Activated CD4-positive, alpha-beta T cell treated with anti-CD3 and anti-CD28 coated beads for 36 hours (primary cell): ENCODE measurements at regions not wholly inside any gene's neighbourhood (a gene's known extent, or its start where the extent isn't known, plus 50 kb on each side); places are given as distances from the start of the nearest gene placed in this dataset.

Source experiments
- ATAC-seq: fragments of 200-7000 bp; cut with Tn5 transposase; one replicate; pipeline ENCODE4 v1.10.0; 2021; ENCODE audit warnings: mild to moderate bottlenecking, moderate library complexity
- CTCF ChIA-PET: fragments of 350-600 bp; sonication (Branson Sonifier 250); formaldehyde crosslinking; loops from one replicate; lab custom pipeline; 2021; ENCODE audit warnings: antibody characterized with exemption; lab: Charles Lee
- POLR2A ChIA-PET: fragments of 350-600 bp; sonication (Branson Sonifier 250); formaldehyde crosslinking; loops from one replicate; lab custom pipeline; 2021; ENCODE audit warnings: antibody characterized with exemption, inconsistent platforms; lab: Charles Lee
- DNase-seq: peaks from one replicate; pipeline ENCODE4 v3.0.0-alpha.2; 2020
- H3K27ac Mint-ChIP-seq: one replicate; pipeline ENCODE4 v1.8.0; 2021; ENCODE audit warnings: mixed read lengths
- H3K27me3 Mint-ChIP-seq: one replicate; pipeline ENCODE4 v1.8.0; 2021; ENCODE audit warnings: mixed read lengths
- H3K36me3 Mint-ChIP-seq: one replicate; pipeline ENCODE4 v1.8.0; 2021; ENCODE audit warnings: low read depth, mixed read lengths
- H3K4me1 Mint-ChIP-seq: one replicate; pipeline ENCODE4 v1.8.0; 2021; ENCODE audit warnings: mixed read lengths
- H3K4me3 Mint-ChIP-seq: one replicate; pipeline ENCODE4 v1.8.0; 2021; ENCODE audit warnings: mild to moderate bottlenecking, moderate library complexity, mixed read lengths
- H3K9me3 Mint-ChIP-seq: one replicate; pipeline ENCODE4 v1.8.0; 2021; ENCODE audit warnings: low read depth, mixed read lengths
- intact Hi-C, 2 experiments: fragments of 100-400 bp; cut with DNase I in 1 of 2; cut with micrococcal nuclease in 1 of 2; formaldehyde crosslinking; loops; one replicate each; pipeline versions ENCODE4 v1.14.2 to v1.15.1; 2022 to 2024; cut with DNase I, micrococcal nuclease

DNA sequence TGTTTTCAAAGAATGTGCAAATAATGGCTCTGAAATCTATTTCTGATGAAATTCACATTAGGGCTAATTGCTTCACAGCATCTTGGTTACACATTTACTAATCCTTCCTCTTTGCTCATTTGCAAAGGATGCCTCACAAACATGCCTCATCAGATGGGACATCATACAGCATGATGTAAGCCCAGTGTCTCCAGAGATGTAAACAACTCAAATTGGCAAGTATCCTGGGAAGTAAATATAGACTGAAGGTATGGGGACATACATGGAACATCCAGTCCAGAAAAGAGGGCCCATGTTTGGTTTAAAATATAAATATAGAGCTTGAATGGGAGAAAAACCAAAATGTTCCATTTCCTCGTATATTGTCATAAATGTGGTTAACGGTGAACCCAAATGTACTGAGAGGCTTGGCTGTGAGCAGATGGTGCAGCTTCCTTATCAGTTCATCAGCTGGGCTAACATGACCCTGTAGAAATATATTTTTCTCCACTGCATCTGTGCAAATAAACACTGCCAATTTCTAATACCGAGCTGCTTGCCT lies 142.9 kb upstream of the NUDT7 start:
- Mint-ChIP-seq H3K27ac (no peak overlapping the region), H3K4me1 (no peaks in the 10 kb centered on the region), H3K27me3 (peaks cover 15% of the 10 kb centered on the region), H3K36me3 (no peaks in the 10 kb centered on the region), H3K4me3 (no peak overlapping the region), H3K9me3 (no peaks in the 10 kb centered on the region)
- ATAC-seq (no peak), DNase-seq (no peak)
- intact Hi-C loops = no loop called here
- ChIA-PET CTCF (interaction anchor here (10.3 kb wide), 1 partner anchor 345 kb away, joined by 153 read pairs; no protein-coding TSS in a partner anchor), POLR2A (no interaction called here)

DNA sequence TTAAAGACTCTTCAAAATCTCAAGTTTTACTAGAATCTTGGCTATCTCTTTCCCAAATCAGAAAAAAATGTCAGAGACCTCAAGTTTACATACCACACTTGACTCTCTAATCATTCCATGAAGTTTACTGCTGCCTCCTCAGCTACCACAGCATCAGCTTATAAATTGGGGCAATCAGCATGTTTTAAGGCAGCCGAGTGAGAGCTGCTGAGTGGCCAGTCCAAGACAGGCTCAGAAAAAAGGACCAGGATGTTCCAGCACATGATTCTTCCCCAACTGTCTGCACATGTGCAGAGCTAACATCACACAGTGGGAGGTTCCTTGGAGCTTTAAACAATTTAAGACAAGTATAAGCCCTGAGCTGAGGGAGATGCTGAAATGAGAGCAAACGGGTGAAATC lies 140.6 kb upstream of the NUDT7 start:
- peaks cover 7% of the 10 kb centered on the region for H3K4me1 Mint-ChIP-seq
- no peak overlapping the region for H3K27ac Mint-ChIP-seq
- no peak overlapping the region for H3K4me3 Mint-ChIP-seq
- no peaks in the 10 kb centered on the region for H3K9me3 Mint-ChIP-seq
- CTCF ChIA-PET = interaction anchor here (0.5 to 10.3 kb wide), 5 partner anchors 11 to 348 kb away, joined by 3 to 153 read pairs (median 4); no protein-coding TSS in a partner anchor
- H3K27me3 Mint-ChIP-seq = peaks cover 24% of the 10 kb centered on the region
- POLR2A ChIA-PET = no interaction called here
- DNase-seq (no peak), ATAC-seq (no peak)
- intact Hi-C loops = no loop called here
- no peaks in the 10 kb centered on the region for H3K36me3 Mint-ChIP-seq

DNA sequence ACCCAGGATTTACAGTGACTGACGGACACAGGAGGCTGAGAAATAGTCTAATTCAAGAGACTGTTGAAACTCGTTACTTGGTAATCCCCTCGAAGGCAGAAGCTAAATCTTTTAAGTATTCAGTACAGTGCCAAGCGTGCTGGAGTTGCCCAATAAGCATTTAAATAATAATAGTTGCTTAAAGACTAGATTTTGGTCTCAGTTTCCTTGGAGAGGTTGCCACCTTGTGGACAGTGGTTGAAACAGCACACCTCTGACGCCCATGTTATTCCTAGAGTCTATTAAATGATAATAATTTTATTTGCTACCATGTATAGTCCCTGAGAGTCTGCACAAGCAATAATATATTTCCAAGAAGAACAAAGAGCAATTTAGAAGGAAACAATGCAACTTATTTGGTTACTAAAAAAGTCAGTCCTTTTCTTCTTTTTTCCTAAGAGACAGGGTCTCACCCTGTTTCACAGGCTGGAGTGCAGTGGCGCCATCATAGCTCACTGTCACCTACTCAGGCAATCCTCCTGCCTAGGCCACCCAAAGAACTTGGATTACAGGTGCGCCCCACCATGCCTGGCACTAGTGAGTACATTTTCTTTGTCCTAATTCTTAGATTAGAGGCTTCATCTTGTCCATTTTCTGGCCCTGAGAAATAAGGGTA lies 138.0 kb upstream of the NUDT7 start:
- POLR2A ChIA-PET = no interaction called here

DNA sequence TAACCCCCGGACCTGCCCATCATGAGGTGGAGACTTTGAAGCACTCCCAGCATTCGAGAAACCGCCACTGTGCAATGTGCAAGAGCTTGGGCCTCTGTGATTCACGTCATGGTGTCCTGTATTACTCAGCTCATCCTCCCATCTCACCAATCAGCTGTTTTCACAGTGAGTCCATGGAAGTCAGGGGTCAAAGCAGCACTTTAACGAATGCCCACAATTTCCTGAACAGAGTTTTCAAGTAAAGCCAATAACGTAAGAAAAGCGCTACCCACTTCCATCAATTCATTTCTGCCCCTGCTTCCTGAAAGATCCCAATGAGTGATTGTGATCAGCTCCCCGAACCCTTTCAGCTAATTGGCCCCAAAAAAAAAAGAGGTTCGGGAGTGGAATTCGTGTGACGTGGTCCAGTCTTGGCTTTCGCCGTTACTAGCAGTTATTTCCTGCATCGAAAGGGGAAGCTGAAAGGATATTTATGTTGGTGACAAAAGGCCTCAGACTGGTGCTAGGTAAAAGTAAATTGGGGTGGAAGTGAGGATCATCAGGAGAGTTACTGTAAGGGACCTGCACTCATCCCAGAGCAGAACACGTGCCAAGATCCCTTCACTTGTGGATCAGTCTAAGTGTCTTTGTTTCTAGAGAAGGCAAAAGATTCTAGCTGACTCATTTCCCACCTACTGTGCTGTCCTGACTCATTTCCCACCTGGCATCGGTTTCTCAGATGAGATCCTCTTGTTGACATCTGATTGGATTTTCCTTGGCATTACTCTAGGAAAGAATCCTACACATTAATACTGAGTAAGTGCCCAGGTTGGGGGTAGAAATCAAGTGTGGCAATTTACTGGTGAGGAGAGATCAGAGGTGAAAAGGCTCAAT lies 136.7 kb upstream of the NUDT7 start:
- ChIA-PET CTCF (interaction anchor here (0.6 to 10.3 kb wide), 9 partner anchors 11 to 363 kb away, joined by 3 to 153 read pairs (median 6); no protein-coding TSS in a partner anchor), POLR2A (interaction anchor here (0.6 kb wide), 1 partner anchor 195 kb away, joined by 3 read pairs; no protein-coding TSS in a partner anchor)
- Mint-ChIP-seq H3K27me3 (peaks cover 27% of the 10 kb centered on the region), H3K36me3 (no peaks in the 10 kb centered on the region), H3K27ac (no peak overlapping the region), H3K9me3 (no peaks in the 10 kb centered on the region), H3K4me1 (peaks cover 7% of the 10 kb centered on the region), H3K4me3 (no peak overlapping the region)
- DNase-seq (peak; percentile 30), ATAC-seq (peak; percentile 55)
- intact Hi-C loops = loop anchor here in 1 of 2 experiments (2.0 kb wide), 1 partner anchor 209 kb away; no protein-coding TSS in a partner anchor

More for the DNA sequence above, 138.0 kb upstream of the NUDT7 start:
- Mint-ChIP-seq H3K27me3 (peaks cover 30% of the 10 kb centered on the region), H3K4me1 (peaks cover 7% of the 10 kb centered on the region), H3K4me3 (no peak overlapping the region), H3K27ac (no peak overlapping the region), H3K36me3 (no peaks in the 10 kb centered on the region), H3K9me3 (no peaks in the 10 kb centered on the region)
- peak; percentile 64 for DNase-seq
- intact Hi-C loops = loop anchor here (1.0 to 2.0 kb wide), 2 partner anchors 208 to 348 kb away; no protein-coding TSS in a partner anchor
- CTCF ChIA-PET = interaction anchor here (0.6 to 10.3 kb wide), 21 partner anchors 8 to 1915 kb away, joined by 3 to 153 read pairs (median 4); no protein-coding TSS in a partner anchor
- peak; percentile 49 for ATAC-seq

DNA sequence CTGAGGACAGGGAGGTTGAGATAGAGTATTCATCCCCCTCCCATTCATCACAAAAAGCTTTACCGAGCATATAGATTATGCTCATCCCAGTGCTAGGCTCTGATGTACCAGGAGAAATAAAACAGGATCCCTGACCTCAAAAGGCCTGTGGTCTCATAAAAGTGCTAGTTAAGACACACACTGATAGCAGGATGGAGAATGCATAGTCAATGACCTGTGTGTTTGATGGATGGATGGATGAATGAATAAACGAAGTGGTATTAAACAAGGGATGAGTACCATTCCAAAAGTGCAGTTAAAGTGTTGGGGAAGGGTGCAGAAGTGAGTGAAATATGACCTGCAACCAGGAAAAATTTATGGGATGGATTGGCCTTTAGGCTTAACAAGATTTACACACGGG lies 133.9 kb upstream of the NUDT7 start:
- DNase-seq (no peak), ATAC-seq (no peak)
- no peaks in the 10 kb centered on the region for H3K9me3 Mint-ChIP-seq
- H3K4me3 Mint-ChIP-seq = no peak overlapping the region
- ChIA-PET POLR2A (interaction anchor here (0.6 kb wide), 1 partner anchor 16 kb away, joined by 3 read pairs; no protein-coding TSS in a partner anchor), CTCF (interaction anchor here (1.1 to 10.3 kb wide), 2 partner anchors 13 to 354 kb away, joined by 3 to 153 read pairs; no protein-coding TSS in a partner anchor)
- intact Hi-C loops = no loop called here
- no peak overlapping the region for H3K27ac Mint-ChIP-seq
- H3K4me1 Mint-ChIP-seq = peaks cover 7% of the 10 kb centered on the region
- peaks cover 19% of the 10 kb centered on the region for H3K27me3 Mint-ChIP-seq
- no peaks in the 10 kb centered on the region for H3K36me3 Mint-ChIP-seq

DNA sequence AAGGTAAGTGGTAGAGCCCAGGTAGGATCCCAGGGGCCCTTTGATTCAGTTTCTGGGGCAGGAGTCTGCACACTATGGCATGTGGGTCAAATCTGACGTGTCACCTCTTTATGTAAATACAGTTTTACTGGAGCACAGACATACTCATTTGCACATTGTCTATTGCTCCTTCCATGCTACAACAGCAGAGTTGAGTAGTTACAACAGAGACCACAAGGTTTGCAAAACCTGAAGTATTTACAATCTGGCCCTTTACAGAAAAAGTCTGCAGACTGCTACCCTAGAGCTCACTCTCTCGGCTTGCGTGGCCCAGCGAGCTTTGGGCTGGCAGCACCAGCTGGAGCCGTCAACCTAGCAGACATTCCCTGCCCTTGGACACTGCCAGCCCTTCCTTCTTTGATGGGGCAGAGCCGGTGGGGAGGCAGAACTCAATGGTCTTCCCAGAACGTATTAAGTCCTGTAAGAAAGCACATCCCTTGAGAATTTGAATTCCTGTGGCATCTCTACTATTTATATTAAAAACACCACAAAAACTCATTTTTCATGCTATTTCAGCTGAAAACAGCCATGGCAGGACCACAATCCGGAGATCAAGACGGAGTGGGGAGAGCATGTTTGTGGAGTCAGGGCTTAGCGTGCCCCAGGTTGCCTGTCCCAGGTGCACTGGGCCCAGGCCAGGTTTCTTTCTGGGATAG lies 133.1 kb upstream of the NUDT7 start:
- ChIA-PET POLR2A (no interaction called here), CTCF (interaction anchor here (1.1 to 10.3 kb wide), 2 partner anchors 12 to 355 kb away, joined by 3 to 153 read pairs; no protein-coding TSS in a partner anchor)
- H3K4me1 Mint-ChIP-seq = peaks cover 7% of the 10 kb centered on the region
- H3K27ac Mint-ChIP-seq = no peak overlapping the region
- H3K27me3 Mint-ChIP-seq = peaks cover 19% of the 10 kb centered on the region
- H3K4me3 Mint-ChIP-seq = no peak overlapping the region
- intact Hi-C loops = no loop called here
- H3K36me3 Mint-ChIP-seq = no peaks in the 10 kb centered on the region
- no peak for DNase-seq
- no peaks in the 10 kb centered on the region for H3K9me3 Mint-ChIP-seq
- ATAC-seq = no peak

DNA sequence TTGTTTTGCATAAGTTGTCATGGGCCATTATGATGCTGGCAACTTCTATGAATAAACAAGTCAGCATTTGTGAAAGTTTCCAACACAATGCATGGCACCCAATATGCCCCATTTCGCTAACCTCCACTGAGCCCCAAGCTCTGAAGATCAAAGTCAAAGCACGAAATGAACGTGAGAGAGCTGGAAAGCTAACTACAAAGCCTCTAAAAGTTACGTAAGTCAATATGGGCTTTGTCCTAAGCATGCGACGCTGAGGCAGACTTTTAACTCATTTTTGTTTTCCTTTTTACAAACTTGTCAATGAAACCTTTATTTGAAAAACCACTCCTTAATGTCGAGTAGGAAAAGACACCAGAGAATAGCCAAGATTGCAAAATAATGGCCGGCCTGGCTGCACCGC lies 131.6 kb upstream of the NUDT7 start:
- Mint-ChIP-seq H3K9me3 (no peaks in the 10 kb centered on the region), H3K27me3 (peaks cover 13% of the 10 kb centered on the region), H3K4me1 (peaks cover 3% of the 10 kb centered on the region), H3K36me3 (no peaks in the 10 kb centered on the region), H3K27ac (no peak overlapping the region), H3K4me3 (no peak overlapping the region)
- intact Hi-C loops = loop anchor here in 1 of 2 experiments (10.0 kb wide), 1 partner anchor 56 kb away; no protein-coding TSS in a partner anchor
- DNase-seq (no peak), ATAC-seq (no peak)
- ChIA-PET CTCF (no interaction called here), POLR2A (no interaction called here)

DNA sequence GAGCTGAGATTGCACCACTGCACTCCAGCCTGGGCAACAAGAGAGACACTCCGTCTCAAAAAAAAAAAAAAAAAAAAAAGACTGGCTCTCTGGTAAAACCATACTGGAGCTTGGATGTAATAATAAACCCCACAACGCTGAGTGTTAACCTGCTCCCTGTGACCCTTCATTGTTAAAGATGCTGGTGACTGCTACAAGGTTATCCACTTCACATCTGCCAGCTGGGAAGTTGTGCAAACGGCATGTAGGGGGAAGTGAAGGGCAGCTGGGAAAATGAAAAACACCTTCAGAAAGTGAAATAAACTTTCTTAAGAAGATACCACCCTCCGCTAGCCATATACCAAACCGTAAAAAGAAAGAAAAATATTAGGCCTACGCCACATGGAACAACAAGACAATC lies 131.0 kb upstream of the NUDT7 start:
- Mint-ChIP-seq H3K4me3 (no peak overlapping the region), H3K4me1 (no peaks in the 10 kb centered on the region), H3K27me3 (peaks cover 12% of the 10 kb centered on the region), H3K36me3 (no peaks in the 10 kb centered on the region), H3K9me3 (no peaks in the 10 kb centered on the region), H3K27ac (no peak overlapping the region)
- CTCF ChIA-PET = interaction anchor here (0.6 to 0.8 kb wide), 3 partner anchors 9 to 355 kb away, joined by 3 to 4 read pairs (median 3); no protein-coding TSS in a partner anchor
- DNase-seq (no peak), ATAC-seq (no peak)
- POLR2A ChIA-PET = no interaction called here
- intact Hi-C loops = loop anchor here in 1 of 2 experiments (10.0 kb wide), 1 partner anchor 57 kb away; no protein-coding TSS in a partner anchor

DNA sequence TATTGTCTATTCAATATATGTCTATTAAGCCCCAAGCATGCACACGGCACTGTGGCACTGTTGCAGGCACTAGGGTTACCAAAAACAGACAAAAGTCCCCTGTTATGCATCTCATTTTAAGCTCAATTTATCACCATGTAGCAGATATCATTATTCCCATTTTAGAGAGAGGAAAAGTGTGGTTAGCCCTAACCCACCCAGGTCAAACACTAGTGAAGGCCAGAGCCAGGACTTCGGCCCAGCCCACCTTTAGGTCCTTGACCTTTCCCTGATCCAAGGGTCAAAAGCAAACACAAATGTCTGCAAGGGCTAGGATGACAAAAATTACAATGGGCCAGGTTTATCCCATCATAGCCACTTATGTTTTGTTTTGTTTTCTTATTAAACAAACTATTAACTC lies 130.3 kb upstream of the NUDT7 start:
- peaks cover 8% of the 10 kb centered on the region for H3K27me3 Mint-ChIP-seq
- POLR2A ChIA-PET = no interaction called here

DNA sequence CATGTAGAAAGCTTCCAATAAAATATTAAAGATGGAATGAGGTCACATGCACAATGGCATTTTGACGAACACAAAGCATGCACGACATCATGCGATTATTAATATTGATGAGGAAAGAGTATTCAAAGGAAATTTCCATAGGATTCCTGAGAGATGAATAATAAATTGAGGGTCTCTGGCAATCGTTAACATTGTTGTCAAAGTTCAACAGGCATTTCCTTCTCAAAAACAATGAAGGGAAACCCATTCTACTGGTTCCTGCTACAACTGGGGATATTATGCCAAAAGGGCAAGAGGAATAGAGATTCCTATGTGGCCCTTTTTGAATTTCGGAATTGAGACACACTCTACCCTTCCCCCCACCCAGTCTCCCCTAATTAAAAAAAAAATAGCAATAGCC lies 128.3 kb upstream of the NUDT7 start:
- H3K27me3 Mint-ChIP-seq = peaks cover 14% of the 10 kb centered on the region
- ChIA-PET CTCF (interaction anchor here (0.9 to 1.2 kb wide), 2 partner anchors 9 to 10 kb away, joined by 3 read pairs; no protein-coding TSS in a partner anchor), POLR2A (no interaction called here)
- DNase-seq = no peak
- no peak overlapping the region for H3K4me3 Mint-ChIP-seq
- H3K9me3 Mint-ChIP-seq = no peaks in the 10 kb centered on the region
- no peak for ATAC-seq
- H3K4me1 Mint-ChIP-seq = no peaks in the 10 kb centered on the region
- H3K36me3 Mint-ChIP-seq = no peaks in the 10 kb centered on the region
- no peak overlapping the region for H3K27ac Mint-ChIP-seq
- intact Hi-C loops = loop anchor here in 1 of 2 experiments (10.0 kb wide), 1 partner anchor 59 kb away; no protein-coding TSS in a partner anchor

More for the DNA sequence above, 130.3 kb upstream of the NUDT7 start:
- DNase-seq (no peak), ATAC-seq (no peak)
- no peaks in the 10 kb centered on the region for H3K36me3 Mint-ChIP-seq
- no peak overlapping the region for H3K4me3 Mint-ChIP-seq
- H3K4me1 Mint-ChIP-seq = no peaks in the 10 kb centered on the region
- CTCF ChIA-PET = interaction anchor here (0.6 to 1.2 kb wide), 5 partner anchors 8 to 377 kb away, joined by 3 to 8 read pairs (median 3); no protein-coding TSS in a partner anchor
- no peaks in the 10 kb centered on the region for H3K9me3 Mint-ChIP-seq
- no peak overlapping the region for H3K27ac Mint-ChIP-seq
- intact Hi-C loops = loop anchor here in 1 of 2 experiments (10.0 kb wide), 1 partner anchor 57 kb away; no protein-coding TSS in a partner anchor
